Left colon (tissue), 2 donors: ENCODE measurements at regions not wholly inside any gene's neighbourhood (a gene's known extent, or its start where the extent isn't known, plus 50 kb on each side); places are given as distances from the start of the nearest gene placed in this dataset.
"Not testable (repeated sequence)": the region's sequence is repeated elsewhere in the genome, so short reads cannot be mapped to it uniquely, and the experiment has no call there.

ENCODE experiments used
- ATAC-seq: fragments of 200-7000 bp; cut with Tn5 transposase; one replicate; pipeline ENCODE4 v1.9.1; 2020; ENCODE audit warnings: mild to moderate bottlenecking, moderate library complexity
- DNase-seq, 2 donors: peaks; one replicate each; pipeline ENCODE4 v3.0.0-alpha.2; 2020
- intact Hi-C, 2 donors: fragments of 100-400 bp; cut with DNase I in 1 of 2; cut with micrococcal nuclease in 1 of 2; formaldehyde crosslinking; loops; one replicate each; pipeline versions ENCODE4 v1.11.2 to v1.14.0; 2022; cut with DNase I, micrococcal nuclease
- donor health status: DM: no; HTN: no; CAD: no.
- donor health status: DM: yes; HTN: yes; CAD: no.

- intact Hi-C loops: no loop called here
- ATAC-seq (no peak), DNase-seq (no peak)
Observed at GRCh38 chr4:132592850-132593249, 556.2 kb upstream of the PCDH10 start.

- ATAC-seq (no peak), DNase-seq (no peak)
- intact Hi-C loops: no loop called here
Observed at GRCh38 chr4:132593717-132594400, 555.2 kb upstream of the PCDH10 start.

GRCh38 chr4:132596186-132596585 is 552.9 kb upstream of the PCDH10 start:
- intact Hi-C loops: no loop called here
- no peak for DNase-seq

GRCh38 chr4:132605551-132605950 is 543.5 kb upstream of the PCDH10 start:
- intact Hi-C loops: no loop called here
- ATAC-seq (no peak), DNase-seq (no peak)

More at GRCh38 chr4:132596186-132596585, 552.9 kb upstream of the PCDH10 start:
- ATAC-seq: no peak

GRCh38 chr4:132614682-132615081 is 534.4 kb upstream of the PCDH10 start:
- intact Hi-C loops: no loop called here
- ATAC-seq (no peak), DNase-seq (no peak)

- ATAC-seq (no peak), DNase-seq (no peak)
- intact Hi-C loops: no loop called here
Observed at GRCh38 chr4:132619968-132620367, 529.1 kb upstream of the PCDH10 start.

- intact Hi-C loops: no loop called here
- no peak for ATAC-seq
- DNase-seq: no peak
Observed at GRCh38 chr4:132642016-132642817, 506.9 kb upstream of the PCDH10 start.

- ATAC-seq (no peak), DNase-seq (no peak)
- intact Hi-C loops: no loop called here
Observed at GRCh38 chr4:132646186-132646585, 502.9 kb upstream of the PCDH10 start.

GRCh38 chr4:132651196-132651595 is 497.9 kb upstream of the PCDH10 start:
- ATAC-seq: no peak
- no peak for DNase-seq
- intact Hi-C loops: no loop called here

GRCh38 chr4:132660181-132660580 is 488.9 kb upstream of the PCDH10 start:
- no peak for ATAC-seq
- DNase-seq: no peak
- intact Hi-C loops: no loop called here

- intact Hi-C loops: no loop called here
- no peak for DNase-seq
- ATAC-seq: no peak
Observed at GRCh38 chr4:132662456-132662855, 486.6 kb upstream of the PCDH10 start.

- DNase-seq: no peak
- intact Hi-C loops: no loop called here
- ATAC-seq: no peak
Observed at GRCh38 chr4:132669786-132670185, 479.3 kb upstream of the PCDH10 start.

GRCh38 chr4:132670557-132670956 is 478.5 kb upstream of the PCDH10 start:
- DNase-seq (no peak), ATAC-seq (no peak)
- intact Hi-C loops: no loop called here

GRCh38 chr4:132683957-132684356 is 465.1 kb upstream of the PCDH10 start:
- DNase-seq (no peak), ATAC-seq (no peak)
- intact Hi-C loops: no loop called here

- DNase-seq (no peak), ATAC-seq (no peak)
- intact Hi-C loops: no loop called here
Observed at GRCh38 chr4:132691026-132691425, 458.1 kb upstream of the PCDH10 start.

GRCh38 chr4:132691668-132692067 is 457.4 kb upstream of the PCDH10 start:
- DNase-seq (no peak), ATAC-seq (no peak)
- intact Hi-C loops: no loop called here

GRCh38 chr4:132694775-132695174 is 454.3 kb upstream of the PCDH10 start:
- intact Hi-C loops: no loop called here
- DNase-seq (no peak), ATAC-seq (no peak)

- ATAC-seq, intact Hi-C loops, DNase-seq: not testable (repeated sequence)
Observed at GRCh38 chr4:132697505-132697904, 451.6 kb upstream of the PCDH10 start.

GRCh38 chr4:132707955-132708354 is 441.1 kb upstream of the PCDH10 start:
- intact Hi-C loops: no loop called here
- no peak for ATAC-seq
- DNase-seq: no peak

GRCh38 chr4:132709056-132709455 is 440.0 kb upstream of the PCDH10 start:
- intact Hi-C loops: no loop called here
- ATAC-seq (no peak), DNase-seq (no peak)

GRCh38 chr4:132710971-132711370 is 438.1 kb upstream of the PCDH10 start:
- ATAC-seq (no peak), DNase-seq (no peak)
- intact Hi-C loops: no loop called here
